GM19239 (cell line): ENCODE measurements at regions not wholly inside any gene's neighbourhood (a gene's known extent, or its start where the extent isn't known, plus 50 kb on each side); places are given as distances from the start of the nearest gene placed in this dataset.
"Not testable (repeated sequence)": the region's sequence is repeated elsewhere in the genome, so short reads cannot be mapped to it uniquely, and the experiment has no call there.

Source experiments
- DNase-seq: peaks from one replicate; pipeline ENCODE4 v3.0.0; 2011; ENCODE audit warnings: low spot score; ENCODE audit not compliant: insufficient read length
- FAIRE-seq: peaks from 2 replicates; lab custom pipeline; 2011; peaks lifted over from hg19 to GRCh38; lab: Jason Lieb, UNC

- no peak for FAIRE-seq
Measured at GRCh38 chr6:144634371-144634770, 349.2 kb downstream of the UTRN start.

GRCh38 chr6:144635051-144635450 is 349.9 kb downstream of the UTRN start:
- DNase-seq (no peak), FAIRE-seq (no peak)

More at GRCh38 chr6:144634371-144634770, 349.2 kb downstream of the UTRN start:
- no peak for DNase-seq

- not testable (repeated sequence) for DNase-seq, FAIRE-seq
Measured at GRCh38 chr6:144636025-144636424, 350.9 kb downstream of the UTRN start.

- no peak for DNase-seq
- no peak for FAIRE-seq
Measured at GRCh38 chr6:144637541-144637940, 352.4 kb downstream of the UTRN start.

GRCh38 chr6:144639654-144640053 is 354.5 kb downstream of the UTRN start:
- no peak for DNase-seq
- no peak for FAIRE-seq

GRCh38 chr6:144641286-144641685 is 356.2 kb downstream of the UTRN start:
- DNase-seq (no peak), FAIRE-seq (no peak)

GRCh38 chr6:144644776-144645175 is 359.6 kb downstream of the UTRN start:
- DNase-seq (no peak), FAIRE-seq (peak; percentile 14)

GRCh38 chr6:144646093-144647056 is 361.2 kb downstream of the UTRN start:
- no peak for FAIRE-seq

GRCh38 chr6:144647406-144647964 is 362.4 kb downstream of the UTRN start:
- FAIRE-seq (no peak), DNase-seq (no peak)

More at GRCh38 chr6:144646093-144647056, 361.2 kb downstream of the UTRN start:
- no peak for DNase-seq

GRCh38 chr6:144647971-144648651 is 363.0 kb downstream of the UTRN start:
- no peak for FAIRE-seq
- DNase-seq: no peak

- DNase-seq (no peak), FAIRE-seq (no peak)
Measured at GRCh38 chr6:144649085-144649484, 363.9 kb downstream of the UTRN start.

- no peak for DNase-seq
- no peak for FAIRE-seq
Measured at GRCh38 chr6:144651234-144651633, 366.1 kb downstream of the UTRN start.

- peak; percentile 72 for FAIRE-seq
- DNase-seq: no peak
Measured at GRCh38 chr6:144652292-144652891, 367.3 kb downstream of the UTRN start.

GRCh38 chr6:144653885-144654505 is 368.9 kb downstream of the UTRN start:
- peak; percentile 85 for FAIRE-seq
- peak; percentile 2 for DNase-seq

GRCh38 chr6:144654506-144654905 is 369.4 kb downstream of the UTRN start:
- peak; percentile 79 for FAIRE-seq
- DNase-seq: no peak

- DNase-seq: no peak
- no peak for FAIRE-seq
Measured at GRCh38 chr6:144655376-144655775, 370.2 kb downstream of the UTRN start.

- DNase-seq: no peak
- FAIRE-seq: no peak
Measured at GRCh38 chr6:144657691-144658090, 372.6 kb downstream of the UTRN start.

- peak; percentile 10 for DNase-seq
- peak; percentile 92 for FAIRE-seq
Measured at GRCh38 chr6:144659202-144660182, 374.4 kb downstream of the UTRN start.
